Natural killer cell treated with Interleukin-12 subunit alpha and Interleukin-12 subunit beta and Interleukin-15 and Interleukin-18, amount 100 ng/mL, for 72 hours (primary cell): ENCODE measurements at regions not wholly inside any gene's neighbourhood (a gene's known extent, or its start where the extent isn't known, plus 50 kb on each side); places are given as distances from the start of the nearest gene placed in this dataset.
A peak's percentile ranks its signal among the peaks of the same experiment; 100 is the strongest.

Experiments used
- ATAC-seq, 2 donors: fragments of 150-1000 bp; cut with Tn5 transposase in 1 of 2; sonication (Bioruptor Pico), chemical (Tn5 transposase) in 1 of 2; 2 replicates each; pipeline ENCODE4 v1.10.0; 2021
- DNase-seq: peaks from one replicate; pipeline ENCODE4 v3.0.0; 2022; ENCODE audit warnings: low spot score
- H3K27ac Mint-ChIP-seq, 2 donors: 1 replicate in 1 of 2; 2 replicates in 1 of 2; pipeline ENCODE4 v1.8.0; 2022; ENCODE audit warnings: mixed read lengths in 2 of 2, mild to moderate bottlenecking in 1 of 2, moderate library complexity in 1 of 2
- H3K27me3 Mint-ChIP-seq, 2 donors: 1 replicate in 1 of 2; 2 replicates in 1 of 2; pipeline ENCODE4 v1.8.0; 2022; ENCODE audit warnings: mixed read lengths in 2 of 2
- H3K36me3 Mint-ChIP-seq: one replicate; pipeline ENCODE4 v1.8.0; 2022; ENCODE audit warnings: mixed read lengths
- H3K4me1 Mint-ChIP-seq, 2 donors: 1 replicate in 1 of 2; 2 replicates in 1 of 2; pipeline ENCODE4 v1.8.0; 2022; ENCODE audit warnings: low read depth in 2 of 2, mixed read lengths in 2 of 2, mild to moderate bottlenecking in 1 of 2
- H3K4me3 Mint-ChIP-seq: one replicate; pipeline ENCODE4 v1.8.0; 2022; ENCODE audit warnings: mixed read lengths
- H3K9me3 Mint-ChIP-seq: 2 replicates; pipeline ENCODE4 v1.8.0; 2022; ENCODE audit warnings: mixed read lengths

DNA sequence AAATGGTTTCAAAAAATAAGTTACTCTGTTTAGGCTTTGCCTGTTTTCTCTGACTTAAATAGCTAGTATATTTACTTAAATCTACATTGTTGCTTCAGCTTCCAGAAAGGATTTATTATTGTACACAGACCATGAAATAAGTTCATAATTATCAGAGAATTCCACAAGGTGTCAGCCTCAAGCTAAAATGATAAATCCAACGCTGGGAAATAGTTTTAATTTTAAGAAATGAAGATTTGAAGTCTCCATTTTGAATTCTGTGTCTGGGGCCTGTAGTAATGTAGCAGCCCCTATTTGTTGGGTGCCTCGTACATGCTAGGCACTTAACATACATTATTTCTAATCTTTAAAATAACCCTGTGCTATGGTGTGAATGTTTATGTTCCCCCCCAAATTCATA is 92.6 kb upstream of the KCNMB2 start:
- Mint-ChIP-seq H3K27ac (no peak overlapping the region), H3K36me3 (no peaks in the 10 kb centered on the region), H3K9me3 (no peaks in the 10 kb centered on the region), H3K27me3 (peaks cover 0 to 4% of the 10 kb centered on the region in 2 donors), H3K4me3 (no peak overlapping the region), H3K4me1 (no peaks in the 10 kb centered on the region)
- DNase-seq (no peak), ATAC-seq (no peak)

GRCh38 chr3:178445139-178445538 is 91.1 kb upstream of the KCNMB2 start:
- H3K27ac Mint-ChIP-seq, result no peak overlapping the region
- H3K9me3 Mint-ChIP-seq, result no peaks in the 10 kb centered on the region
- DNase-seq (no peak), ATAC-seq (no peak)
- H3K36me3 Mint-ChIP-seq, result no peaks in the 10 kb centered on the region
- no peak overlapping the region for H3K4me3 Mint-ChIP-seq
- peaks cover 4 to 6% of the 10 kb centered on the region in 2 donors for H3K27me3 Mint-ChIP-seq
- H3K4me1 Mint-ChIP-seq, result no peaks in the 10 kb centered on the region

- Mint-ChIP-seq H3K4me3 (no peak overlapping the region), H3K36me3 (no peaks in the 10 kb centered on the region), H3K4me1 (no peaks in the 10 kb centered on the region), H3K27ac (no peak overlapping the region), H3K9me3 (no peaks in the 10 kb centered on the region), H3K27me3 (peaks cover 4 to 6% of the 10 kb centered on the region in 2 donors)
- DNase-seq (no peak), ATAC-seq (no peak)
Observed at GRCh38 chr3:178446059-178446458, 90.2 kb upstream of the KCNMB2 start.

- ATAC-seq, result no peak
- Mint-ChIP-seq H3K27me3 (peaks cover 4 to 13% of the 10 kb centered on the region in 2 donors), H3K4me1 (no peaks in the 10 kb centered on the region), H3K9me3 (no peaks in the 10 kb centered on the region), H3K36me3 (no peaks in the 10 kb centered on the region), H3K27ac (no peak overlapping the region), H3K4me3 (no peak overlapping the region)
- no peak for DNase-seq
Observed at GRCh38 chr3:178450476-178450875, 85.8 kb upstream of the KCNMB2 start.

GRCh38 chr3:178451799-178452198 is 84.4 kb upstream of the KCNMB2 start:
- Mint-ChIP-seq H3K9me3 (no peaks in the 10 kb centered on the region), H3K4me3 (no peak overlapping the region), H3K4me1 (no peaks in the 10 kb centered on the region), H3K27me3 (peaks cover 6 to 19% of the 10 kb centered on the region in 2 donors), H3K36me3 (no peaks in the 10 kb centered on the region), H3K27ac (no peak overlapping the region)
- ATAC-seq (no peak), DNase-seq (no peak)

- DNase-seq (no peak), ATAC-seq (no peak)
- Mint-ChIP-seq H3K9me3 (peaks cover 2% of the 10 kb centered on the region), H3K36me3 (no peaks in the 10 kb centered on the region), H3K27ac (no peak overlapping the region), H3K4me3 (no peak overlapping the region), H3K4me1 (no peaks in the 10 kb centered on the region), H3K27me3 (peaks cover 4 to 28% of the 10 kb centered on the region in 2 donors)
Observed at GRCh38 chr3:178454726-178455125, 81.5 kb upstream of the KCNMB2 start.

DNA sequence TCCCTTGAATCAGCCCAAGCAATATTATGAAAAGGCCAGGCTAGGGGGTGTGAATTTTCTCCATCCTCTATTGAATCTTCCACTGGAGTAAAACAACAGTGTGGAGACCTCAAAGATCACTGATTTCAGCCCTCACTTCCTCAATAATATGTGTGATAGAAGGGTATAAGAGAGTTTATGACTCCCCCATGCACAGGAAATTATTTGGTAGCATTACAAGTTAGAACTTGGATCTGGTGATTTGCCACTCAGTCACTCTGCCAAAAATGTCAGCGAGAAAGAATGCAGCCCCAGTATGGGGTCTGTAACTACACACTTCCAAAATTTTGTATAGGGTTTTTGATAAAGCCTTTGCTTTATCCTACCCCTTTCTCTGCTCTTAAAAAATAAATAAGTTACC is 81.0 kb upstream of the KCNMB2 start:
- no peak overlapping the region for H3K27ac Mint-ChIP-seq
- H3K4me1 Mint-ChIP-seq, result no peaks in the 10 kb centered on the region
- DNase-seq (no peak), ATAC-seq (no peak)
- peaks cover 4 to 30% of the 10 kb centered on the region in 2 donors for H3K27me3 Mint-ChIP-seq
- no peak overlapping the region for H3K4me3 Mint-ChIP-seq
- H3K9me3 Mint-ChIP-seq, result peaks cover 2% of the 10 kb centered on the region
- H3K36me3 Mint-ChIP-seq, result no peaks in the 10 kb centered on the region

GRCh38 chr3:178455946-178456345 is 80.3 kb upstream of the KCNMB2 start:
- Mint-ChIP-seq H3K4me3 (no peak overlapping the region), H3K27me3 (peaks cover 4 to 30% of the 10 kb centered on the region in 2 donors), H3K27ac (no peak overlapping the region), H3K9me3 (peaks cover 4% of the 10 kb centered on the region), H3K4me1 (no peaks in the 10 kb centered on the region), H3K36me3 (no peaks in the 10 kb centered on the region)
- ATAC-seq, result no peak
- DNase-seq, result no peak

DNA sequence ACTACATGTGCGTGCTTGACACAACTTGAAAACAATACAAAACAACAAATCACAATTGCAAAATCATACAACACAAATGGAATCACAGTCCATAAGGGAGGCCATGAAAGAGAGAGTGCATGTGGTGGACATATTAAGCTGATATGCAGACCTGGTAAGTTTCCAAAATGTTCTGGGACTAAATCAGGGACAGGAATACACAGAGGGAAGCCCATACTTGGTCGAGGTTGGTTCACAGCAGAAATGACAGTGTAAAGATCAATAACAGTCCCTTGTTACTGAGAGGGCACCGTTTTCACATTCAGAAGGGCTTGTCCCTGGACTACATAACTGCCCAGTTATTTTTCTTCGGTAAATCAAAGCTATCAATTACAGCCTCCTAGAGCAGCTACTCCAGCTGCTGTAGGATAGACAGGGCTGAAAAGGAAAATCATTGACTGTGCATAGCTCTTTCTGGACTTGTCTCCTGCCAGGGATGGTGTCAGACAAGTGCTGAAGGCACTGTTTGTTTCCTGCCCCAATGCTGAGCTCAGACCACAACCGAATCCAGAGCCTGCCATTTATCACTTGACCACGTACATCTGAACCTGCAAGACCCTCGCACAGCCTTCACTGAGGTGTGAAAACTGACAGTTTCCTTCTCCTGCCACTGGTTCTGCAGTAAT is 79.5 kb upstream of the KCNMB2 start:
- no peak for ATAC-seq
- H3K27me3 Mint-ChIP-seq, result peaks cover 4 to 30% of the 10 kb centered on the region in 2 donors
- H3K9me3 Mint-ChIP-seq, result peaks cover 7% of the 10 kb centered on the region
- no peak overlapping the region for H3K4me3 Mint-ChIP-seq
- no peaks in the 10 kb centered on the region for H3K36me3 Mint-ChIP-seq
- DNase-seq, result no peak
- no peaks in the 10 kb centered on the region for H3K4me1 Mint-ChIP-seq
- H3K27ac Mint-ChIP-seq, result no peak overlapping the region

GRCh38 chr3:178457511-178457910 is 78.7 kb upstream of the KCNMB2 start:
- DNase-seq (no peak), ATAC-seq (no peak)
- H3K27me3 Mint-ChIP-seq, result peaks cover 2 to 23% of the 10 kb centered on the region in 2 donors
- H3K36me3 Mint-ChIP-seq, result no peaks in the 10 kb centered on the region
- H3K27ac Mint-ChIP-seq, result no peak overlapping the region
- no peaks in the 10 kb centered on the region for H3K4me1 Mint-ChIP-seq
- H3K9me3 Mint-ChIP-seq, result peaks cover 7% of the 10 kb centered on the region
- H3K4me3 Mint-ChIP-seq, result no peak overlapping the region

DNA sequence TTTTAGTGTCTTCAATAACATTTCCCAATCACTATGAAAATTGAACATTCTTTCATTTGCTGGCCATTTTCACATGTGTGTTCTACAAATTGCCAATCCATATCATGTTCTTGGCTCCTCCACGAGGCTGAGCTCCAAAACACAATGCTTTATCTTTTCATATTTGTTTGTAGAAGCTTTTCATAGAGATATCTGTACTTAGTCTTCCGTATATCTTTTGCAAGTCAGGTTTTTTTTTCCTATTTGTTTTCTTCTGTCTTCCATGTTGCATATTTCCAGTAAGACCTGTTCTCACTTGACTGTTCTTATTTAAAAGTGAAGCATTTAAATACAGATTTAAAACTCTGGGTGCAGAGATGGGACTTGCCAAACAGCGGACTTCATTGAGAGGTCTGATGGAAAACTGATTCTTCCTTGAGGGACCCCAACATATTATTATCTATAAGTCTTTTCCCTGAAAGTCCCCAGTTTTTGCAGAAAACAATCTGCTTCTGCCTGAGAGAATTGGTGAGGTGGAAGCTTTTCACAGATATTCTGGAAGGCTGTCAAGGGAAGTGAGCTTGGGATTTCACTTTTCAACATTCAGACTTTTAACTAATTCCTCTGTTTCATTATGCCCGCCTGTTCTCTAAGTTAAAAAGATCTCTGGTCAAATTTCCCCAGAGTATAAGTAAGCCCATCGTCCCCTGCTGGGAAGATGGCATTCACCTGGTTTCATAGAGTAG is 77.8 kb upstream of the KCNMB2 start:
- H3K4me3 Mint-ChIP-seq, result no peak overlapping the region
- peaks cover 2 to 23% of the 10 kb centered on the region in 2 donors for H3K27me3 Mint-ChIP-seq
- no peak overlapping the region for H3K27ac Mint-ChIP-seq
- H3K9me3 Mint-ChIP-seq, result peaks cover 7% of the 10 kb centered on the region
- H3K36me3 Mint-ChIP-seq, result no peaks in the 10 kb centered on the region
- H3K4me1 Mint-ChIP-seq, result no peaks in the 10 kb centered on the region
- no peak for ATAC-seq
- DNase-seq, result no peak

- Mint-ChIP-seq H3K36me3 (no peaks in the 10 kb centered on the region), H3K27me3 (peaks cover 2 to 23% of the 10 kb centered on the region in 2 donors), H3K9me3 (peaks cover 7% of the 10 kb centered on the region), H3K4me1 (no peaks in the 10 kb centered on the region), H3K4me3 (no peak overlapping the region), H3K27ac (no peak overlapping the region)
- ATAC-seq, result no peak
- DNase-seq, result no peak
Observed at GRCh38 chr3:178459038-178459410, 77.2 kb upstream of the KCNMB2 start.

DNA sequence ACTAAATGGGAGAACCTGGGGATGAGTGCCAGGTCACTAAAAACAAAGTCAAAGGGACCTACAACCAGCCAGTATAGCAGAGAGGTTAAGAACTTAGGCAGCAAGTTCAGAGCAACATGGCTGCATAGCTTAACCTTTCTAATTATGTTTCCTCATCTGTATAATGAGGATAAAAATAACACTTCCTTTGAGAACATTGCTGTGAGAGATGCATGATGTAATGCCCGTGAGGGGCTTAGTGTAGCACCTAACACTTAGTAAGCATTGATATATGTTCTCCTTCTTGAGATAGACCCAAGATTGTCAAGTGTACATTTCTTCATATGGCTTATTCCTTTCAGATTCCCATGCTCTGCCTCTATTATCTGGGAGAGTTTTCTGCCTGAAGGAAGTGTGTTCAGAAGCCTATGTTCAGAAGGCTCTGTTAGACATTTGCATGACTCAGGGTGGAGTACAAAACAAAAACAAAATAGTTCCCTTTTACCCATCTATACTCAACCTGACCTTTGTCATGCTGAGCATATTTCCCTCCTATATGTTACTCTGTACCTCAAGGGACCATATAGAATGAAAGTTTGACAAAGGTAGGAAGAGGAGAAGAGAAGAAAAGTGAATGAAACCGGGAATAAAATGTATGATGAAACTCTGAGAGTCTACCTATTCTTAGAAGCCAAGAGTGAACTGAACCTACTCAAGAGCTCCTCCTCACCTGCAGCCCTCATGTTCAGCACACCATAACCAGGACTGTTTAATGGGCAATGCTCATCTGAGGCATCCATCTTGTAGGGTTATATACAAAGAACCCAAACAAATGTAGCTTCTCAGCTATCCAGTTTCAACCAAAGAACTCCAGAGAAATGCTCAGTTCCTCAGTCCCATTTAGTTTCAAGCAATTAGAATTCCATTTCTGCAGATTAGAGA is 70.7 kb upstream of the KCNMB2 start:
- H3K4me1 Mint-ChIP-seq, result no peaks in the 10 kb centered on the region
- ATAC-seq, result peak in 1 of 2 donors; percentile 20
- no peak overlapping the region for H3K27ac Mint-ChIP-seq
- H3K9me3 Mint-ChIP-seq, result peaks cover 4% of the 10 kb centered on the region
- no peaks in the 10 kb centered on the region for H3K27me3 Mint-ChIP-seq
- H3K4me3 Mint-ChIP-seq, result no peak overlapping the region
- DNase-seq, result no peak
- no peaks in the 10 kb centered on the region for H3K36me3 Mint-ChIP-seq

DNA sequence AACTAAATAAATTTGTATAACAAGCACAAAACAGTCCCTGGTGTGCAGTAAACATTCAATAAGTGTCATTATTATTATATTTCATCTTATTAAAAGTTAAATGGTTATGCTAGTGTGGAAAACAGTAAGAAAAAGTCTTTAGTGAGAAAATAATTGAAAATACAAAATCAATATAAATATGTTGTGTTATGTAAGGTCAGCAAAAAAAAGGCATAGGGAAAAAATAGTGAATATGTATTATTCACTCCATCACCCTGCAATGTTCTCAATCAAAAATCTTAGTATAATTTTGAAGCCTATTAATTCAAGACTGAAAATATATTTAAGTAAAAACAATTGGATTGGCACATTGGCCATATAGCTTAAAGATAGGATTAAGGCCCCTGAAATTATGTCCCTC is 63.3 kb upstream of the KCNMB2 start:
- H3K27ac Mint-ChIP-seq, result no peak overlapping the region
- H3K4me3 Mint-ChIP-seq, result no peak overlapping the region
- DNase-seq, result no peak
- ATAC-seq, result no peak
- no peaks in the 10 kb centered on the region for H3K9me3 Mint-ChIP-seq
- no peaks in the 10 kb centered on the region for H3K36me3 Mint-ChIP-seq
- H3K4me1 Mint-ChIP-seq, result no peaks in the 10 kb centered on the region
- H3K27me3 Mint-ChIP-seq, result peaks cover 4 to 28% of the 10 kb centered on the region in 2 donors
